Sigmoid colon (tissue), 4 donors: ENCODE measurements at regions not wholly inside any gene's neighbourhood (a gene's known extent, or its start where the extent isn't known, plus 50 kb on each side); places are given as distances from the start of the nearest gene placed in this dataset.

Experiments used
- EP300 ChIP-seq, 4 donors: sonication (generic); formaldehyde crosslinking; IDR thresholded peaks; one replicate each; pipeline ENCODE4 v1.6.1; 2017; ENCODE audit warnings: antibody characterized with exemption in 4 of 4
- POLR2A ChIP-seq, 2 donors: fragments of 450-650 bp; IDR thresholded peaks; one replicate each; pipeline ENCODE4 v1.6.1; 2016; ENCODE audit warnings: antibody characterized with exemption in 2 of 2, mild to moderate bottlenecking in 2 of 2, moderate library complexity in 2 of 2
- POLR2AphosphoS5 ChIP-seq, 4 donors: sonication (generic); formaldehyde crosslinking; IDR thresholded peaks; one replicate each; pipeline ENCODE4 v1.6.1; 2017; ENCODE audit warnings: antibody characterized with exemption in 4 of 4
- TF ChIP-seq, protein P1 (sequence below), 4 experiments: fragments of 450-650 bp in 3 of 4; fragments of 200-600 bp in 1 of 4; IDR thresholded peaks; one replicate each; pipeline ENCODE4 v1.5.1; 2016 to 2019; ENCODE audit warnings: antibody characterized with exemption in 4 of 4, mild to moderate bottlenecking in 3 of 4, moderate library complexity in 2 of 4

DNA sequence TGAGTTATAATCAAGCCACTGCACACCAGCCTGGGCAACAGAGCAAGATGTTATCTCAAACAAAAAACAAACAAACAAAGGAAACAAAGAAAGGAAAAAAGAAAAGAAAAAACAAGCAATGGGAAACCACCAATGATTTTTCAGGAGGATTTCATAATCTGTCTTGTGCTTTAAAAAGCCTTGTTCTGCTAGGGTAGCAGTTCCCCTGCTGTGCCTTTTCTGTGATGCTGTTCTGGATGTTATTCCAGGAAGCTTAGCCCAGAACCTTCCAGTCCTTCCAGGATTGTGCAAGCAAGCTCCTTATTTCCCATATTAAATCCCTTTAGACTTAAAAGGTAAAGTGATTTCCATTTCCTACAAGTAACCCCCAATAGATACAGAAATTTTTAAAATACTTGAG is 171.1 kb downstream of the ABCC12 start:
- TF ChIP-seq, protein P1, sequence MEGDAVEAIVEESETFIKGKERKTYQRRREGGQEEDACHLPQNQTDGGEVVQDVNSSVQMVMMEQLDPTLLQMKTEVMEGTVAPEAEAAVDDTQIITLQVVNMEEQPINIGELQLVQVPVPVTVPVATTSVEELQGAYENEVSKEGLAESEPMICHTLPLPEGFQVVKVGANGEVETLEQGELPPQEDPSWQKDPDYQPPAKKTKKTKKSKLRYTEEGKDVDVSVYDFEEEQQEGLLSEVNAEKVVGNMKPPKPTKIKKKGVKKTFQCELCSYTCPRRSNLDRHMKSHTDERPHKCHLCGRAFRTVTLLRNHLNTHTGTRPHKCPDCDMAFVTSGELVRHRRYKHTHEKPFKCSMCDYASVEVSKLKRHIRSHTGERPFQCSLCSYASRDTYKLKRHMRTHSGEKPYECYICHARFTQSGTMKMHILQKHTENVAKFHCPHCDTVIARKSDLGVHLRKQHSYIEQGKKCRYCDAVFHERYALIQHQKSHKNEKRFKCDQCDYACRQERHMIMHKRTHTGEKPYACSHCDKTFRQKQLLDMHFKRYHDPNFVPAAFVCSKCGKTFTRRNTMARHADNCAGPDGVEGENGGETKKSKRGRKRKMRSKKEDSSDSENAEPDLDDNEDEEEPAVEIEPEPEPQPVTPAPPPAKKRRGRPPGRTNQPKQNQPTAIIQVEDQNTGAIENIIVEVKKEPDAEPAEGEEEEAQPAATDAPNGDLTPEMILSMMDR (IDR thresholded peaks at IDR 0.05): no peak
- TF ChIP-seq POLR2AphosphoS5 (IDR thresholded peaks at IDR 0.05) (no peak), POLR2A (IDR thresholded peaks at IDR 0.05) (no peak), EP300 (IDR thresholded peaks at IDR 0.05) (no peak)
